ENCODE measurements at regions not wholly inside any gene's neighbourhood (a gene's known extent, or its start where the extent isn't known, plus 50 kb on each side); places are given as distances from the start of the nearest gene placed in this dataset.

DNA sequence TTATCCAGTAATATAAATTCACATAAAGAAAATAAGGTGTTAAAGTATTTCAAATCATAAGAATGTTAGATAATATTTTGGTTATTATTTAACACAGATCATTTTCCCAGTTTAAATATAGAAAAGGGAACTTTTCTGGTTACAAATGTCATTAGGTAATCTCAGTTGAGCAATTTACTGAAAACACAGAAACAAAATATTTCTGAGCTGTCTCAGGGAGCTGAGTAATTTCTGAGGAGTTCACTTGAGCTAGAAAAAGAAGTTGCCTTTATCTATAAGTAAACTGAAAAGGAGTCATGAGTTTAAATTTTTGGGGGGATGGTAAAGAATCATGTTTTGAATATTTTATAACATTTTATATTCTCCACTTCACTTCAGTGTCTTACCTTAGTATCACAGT lies 855.4 kb upstream of the ARPP21 start:
- no peak overlapping the region for H3K27ac Mint-ChIP-seq
- no peaks in the 10 kb centered on the region for H3K9me3 Mint-ChIP-seq (ENCODE audit: low read depth)
- TF ChIP-seq, protein P1, sequence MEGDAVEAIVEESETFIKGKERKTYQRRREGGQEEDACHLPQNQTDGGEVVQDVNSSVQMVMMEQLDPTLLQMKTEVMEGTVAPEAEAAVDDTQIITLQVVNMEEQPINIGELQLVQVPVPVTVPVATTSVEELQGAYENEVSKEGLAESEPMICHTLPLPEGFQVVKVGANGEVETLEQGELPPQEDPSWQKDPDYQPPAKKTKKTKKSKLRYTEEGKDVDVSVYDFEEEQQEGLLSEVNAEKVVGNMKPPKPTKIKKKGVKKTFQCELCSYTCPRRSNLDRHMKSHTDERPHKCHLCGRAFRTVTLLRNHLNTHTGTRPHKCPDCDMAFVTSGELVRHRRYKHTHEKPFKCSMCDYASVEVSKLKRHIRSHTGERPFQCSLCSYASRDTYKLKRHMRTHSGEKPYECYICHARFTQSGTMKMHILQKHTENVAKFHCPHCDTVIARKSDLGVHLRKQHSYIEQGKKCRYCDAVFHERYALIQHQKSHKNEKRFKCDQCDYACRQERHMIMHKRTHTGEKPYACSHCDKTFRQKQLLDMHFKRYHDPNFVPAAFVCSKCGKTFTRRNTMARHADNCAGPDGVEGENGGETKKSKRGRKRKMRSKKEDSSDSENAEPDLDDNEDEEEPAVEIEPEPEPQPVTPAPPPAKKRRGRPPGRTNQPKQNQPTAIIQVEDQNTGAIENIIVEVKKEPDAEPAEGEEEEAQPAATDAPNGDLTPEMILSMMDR (IDR thresholded peaks at IDR 0.05; ENCODE audit: unreplicated experiment) = no peak
- peaks cover 3% of the 10 kb centered on the region for H3K4me1 Mint-ChIP-seq (ENCODE audit: low read depth)
- no peaks in the 10 kb centered on the region for H3K36me3 Mint-ChIP-seq (ENCODE audit: insufficient read depth)
- H3K4me3 Mint-ChIP-seq (ENCODE audit: low read depth) = no peak overlapping the region
- no peak for DNase-seq (ENCODE audit: low spot score, unreplicated experiment)
- no peaks in the 10 kb centered on the region for H3K27me3 Mint-ChIP-seq

DNA sequence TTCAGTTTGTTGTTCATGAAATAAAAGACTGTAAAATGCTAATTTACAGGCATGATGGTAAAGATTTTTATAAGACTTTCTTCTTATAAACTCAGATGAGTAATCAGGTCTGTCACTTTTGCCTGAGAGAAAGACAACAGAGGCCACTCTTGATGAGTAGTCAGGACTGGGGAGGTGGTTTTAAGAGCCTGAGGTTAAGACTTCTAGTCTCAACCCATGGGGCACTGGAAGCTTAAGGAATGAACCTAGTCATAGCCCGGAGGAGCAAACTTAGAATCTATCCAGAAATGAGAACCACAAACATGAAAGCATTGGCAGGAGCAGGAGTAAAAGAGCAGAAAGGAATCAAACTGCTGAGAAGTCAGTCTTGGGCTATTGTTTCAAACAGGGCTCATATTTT lies 846.3 kb upstream of the ARPP21 start:
- H3K36me3 Mint-ChIP-seq (ENCODE audit: insufficient read depth) = no peaks in the 10 kb centered on the region
- H3K4me1 Mint-ChIP-seq (ENCODE audit: low read depth) = no peaks in the 10 kb centered on the region
- DNase-seq (ENCODE audit: low spot score, unreplicated experiment) = no peak
- H3K9me3 Mint-ChIP-seq (ENCODE audit: low read depth) = no peaks in the 10 kb centered on the region
- no peak overlapping the region for H3K27ac Mint-ChIP-seq
- H3K4me3 Mint-ChIP-seq (ENCODE audit: low read depth) = no peak overlapping the region
- TF ChIP-seq, protein P1 (IDR thresholded peaks at IDR 0.05; ENCODE audit: unreplicated experiment) = no peak
- no peaks in the 10 kb centered on the region for H3K27me3 Mint-ChIP-seq

DNA sequence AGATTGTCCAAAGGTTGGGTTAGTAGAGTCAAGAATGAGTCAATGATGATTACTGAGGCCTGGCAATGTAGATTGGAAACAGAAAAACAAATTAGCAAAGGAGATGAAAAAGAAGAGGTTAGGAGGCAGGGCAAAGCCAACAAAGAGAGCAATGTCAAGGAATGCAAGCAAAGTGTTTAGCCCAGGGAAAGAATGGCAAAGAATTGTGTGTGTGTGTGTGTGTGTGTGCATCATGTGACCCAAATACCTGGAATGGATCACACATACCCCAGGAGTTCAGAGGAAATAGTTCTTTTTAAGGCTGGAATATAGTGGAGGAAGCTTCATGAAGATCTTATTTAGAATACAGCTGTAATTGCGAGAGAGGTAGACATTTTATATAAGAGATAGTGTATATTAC lies 831.7 kb upstream of the ARPP21 start:
- no peak overlapping the region for H3K27ac Mint-ChIP-seq
- H3K36me3 Mint-ChIP-seq (ENCODE audit: insufficient read depth) = no peaks in the 10 kb centered on the region
- H3K4me3 Mint-ChIP-seq (ENCODE audit: low read depth) = no peak overlapping the region
- no peak for DNase-seq (ENCODE audit: low spot score, unreplicated experiment)
- H3K9me3 Mint-ChIP-seq (ENCODE audit: low read depth) = no peaks in the 10 kb centered on the region
- TF ChIP-seq, protein P1 (IDR thresholded peaks at IDR 0.05; ENCODE audit: unreplicated experiment) = no peak
- H3K4me1 Mint-ChIP-seq (ENCODE audit: low read depth) = no peaks in the 10 kb centered on the region
- no peaks in the 10 kb centered on the region for H3K27me3 Mint-ChIP-seq

DNA sequence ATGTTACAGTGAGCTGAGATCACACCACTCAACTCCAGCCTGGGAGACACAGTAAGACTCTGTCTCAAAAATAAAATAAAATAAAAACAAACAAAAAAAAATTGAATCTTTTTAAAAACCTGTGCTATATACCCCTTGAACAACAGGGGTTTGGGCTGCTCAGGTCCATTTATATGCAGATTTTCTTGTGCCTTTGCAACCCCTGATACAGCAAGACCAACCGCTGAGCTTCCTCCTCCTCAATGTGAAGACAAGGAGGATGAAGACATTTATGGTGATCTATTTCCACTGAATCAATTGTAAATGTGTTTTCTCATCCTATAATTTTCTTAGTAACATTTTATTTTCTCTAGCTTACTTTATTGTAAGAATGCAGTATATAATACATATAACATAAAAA lies 831.0 kb upstream of the ARPP21 start:
- Mint-ChIP-seq H3K27me3 (no peaks in the 10 kb centered on the region), H3K9me3 (ENCODE audit: low read depth) (no peaks in the 10 kb centered on the region), H3K4me1 (ENCODE audit: low read depth) (no peaks in the 10 kb centered on the region), H3K36me3 (ENCODE audit: insufficient read depth) (no peaks in the 10 kb centered on the region), H3K4me3 (ENCODE audit: low read depth) (no peak overlapping the region), H3K27ac (no peak overlapping the region)
- no peak for DNase-seq (ENCODE audit: low spot score, unreplicated experiment)
- TF ChIP-seq, protein P1 (IDR thresholded peaks at IDR 0.05; ENCODE audit: unreplicated experiment) = no peak

DNA sequence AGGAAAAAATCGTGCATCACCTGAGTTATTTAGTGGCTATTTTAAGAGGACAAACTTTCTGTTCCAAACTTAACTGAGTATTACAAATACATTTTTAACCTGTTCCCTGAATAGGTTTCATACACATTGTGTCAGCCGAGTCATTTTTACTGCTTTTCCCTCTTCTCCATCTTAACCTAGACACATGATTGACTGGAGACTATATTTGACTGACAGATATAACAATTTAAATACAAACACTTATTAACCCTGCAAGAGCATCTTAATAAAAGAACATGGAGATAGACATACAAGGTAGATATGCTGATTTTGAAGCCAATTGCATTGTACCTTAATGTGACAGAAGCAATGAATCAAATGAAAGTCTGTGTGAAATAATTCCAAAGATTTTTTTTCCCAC lies 810.5 kb upstream of the ARPP21 start:
- H3K27me3 Mint-ChIP-seq = no peaks in the 10 kb centered on the region
- H3K36me3 Mint-ChIP-seq (ENCODE audit: insufficient read depth) = no peaks in the 10 kb centered on the region
- H3K27ac Mint-ChIP-seq = no peak overlapping the region
- H3K9me3 Mint-ChIP-seq (ENCODE audit: low read depth) = no peaks in the 10 kb centered on the region
- TF ChIP-seq, protein P1 (IDR thresholded peaks at IDR 0.05; ENCODE audit: unreplicated experiment) = no peak
- H3K4me3 Mint-ChIP-seq (ENCODE audit: low read depth) = no peak overlapping the region
- DNase-seq (ENCODE audit: low spot score, unreplicated experiment) = no peak
- no peaks in the 10 kb centered on the region for H3K4me1 Mint-ChIP-seq (ENCODE audit: low read depth)
